OCI-LY1 (cell line): ENCODE measurements at regions not wholly inside any gene's neighbourhood (a gene's known extent, or its start where the extent isn't known, plus 50 kb on each side); places are given as distances from the start of the nearest gene placed in this dataset.

ENCODE experiments used
- CTCF ChIP-seq: fragments of 200-600 bp; sonication (generic), shearing (Covaris generic); IDR thresholded peaks from 2 replicates; pipeline ENCODE4 v1.5.1; 2017; ENCODE audit warnings: mild to moderate bottlenecking, antibody characterized with exemption, low read length, moderate library complexity, mixed read lengths
- EZH2 ChIP-seq: fragments of 200-600 bp; sonication (generic), shearing (Covaris generic); IDR thresholded peaks from 2 replicates; pipeline ENCODE4 v1.8.0; 2017; ENCODE audit warnings: borderline replicate concordance, mixed run types, mild to moderate bottlenecking, antibody characterized with exemption, low read length, moderate library complexity, mixed read lengths

DNA sequence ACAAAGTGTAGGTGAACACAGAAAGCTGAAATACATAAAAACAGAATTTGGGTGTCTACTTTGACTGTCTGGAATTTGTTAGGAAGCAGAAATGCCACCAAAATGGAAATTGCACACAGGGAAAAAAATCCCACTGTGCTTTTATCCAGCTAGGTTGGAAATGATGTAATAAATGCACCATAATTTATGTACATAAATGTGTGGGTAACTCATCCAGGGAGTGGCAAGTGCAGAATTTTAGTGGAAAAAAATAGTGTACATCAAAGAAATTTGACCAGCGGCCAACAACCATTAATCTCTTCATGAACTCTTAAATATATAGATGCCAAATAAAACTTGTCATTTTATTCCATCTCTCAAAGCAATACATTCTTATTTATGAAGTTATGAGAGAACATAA is 105.6 kb downstream of the LLPH start:
- TF ChIP-seq EZH2 (no peak), CTCF (no peak)
